SJSA1 (cell line): ENCODE measurements at regions not wholly inside any gene's neighbourhood (a gene's known extent, or its start where the extent isn't known, plus 50 kb on each side); places are given as distances from the start of the nearest gene placed in this dataset.
"Not testable (repeated sequence)": the region's sequence is repeated elsewhere in the genome, so short reads cannot be mapped to it uniquely, and the experiment has no call there.

Experiments used
- DNase-seq, 2 experiments: peaks; one replicate each; pipeline ENCODE4 v3.0.0-alpha.2; 2015 to 2020; ENCODE audit warnings: low spot score in 2 of 2, low read depth in 1 of 2
- H3K27ac ChIP-seq: fragments of 250-450 bp; sonication (Bioruptor Pico); 2 replicates; pipeline ENCODE4 v1.5.1; 2020; ENCODE audit warnings: mild to moderate bottlenecking, moderate library complexity
- H3K27me3 ChIP-seq: fragments of 250-450 bp; sonication (Bioruptor Pico); replicated peaks from 2 replicates; pipeline ENCODE4 v1.5.1; 2020; ENCODE audit warnings: mild to moderate bottlenecking, moderate library complexity
- H3K36me3 ChIP-seq: fragments of 250-450 bp; sonication (Bioruptor Pico); 2 replicates; pipeline ENCODE4 v1.5.1; 2020; ENCODE audit warnings: mild to moderate bottlenecking
- H3K4me1 ChIP-seq: fragments of 250-450 bp; sonication (Bioruptor Pico); replicated peaks from 2 replicates; pipeline ENCODE4 v1.6.1; 2021; ENCODE audit warnings: mild to moderate bottlenecking
- H3K4me3 ChIP-seq: fragments of 250-450 bp; sonication (Bioruptor Pico); 2 replicates; pipeline ENCODE4 v1.5.1; 2020; ENCODE audit warnings: mild to moderate bottlenecking
- H3K9me3 ChIP-seq: fragments of 250-450 bp; sonication (Bioruptor Pico); replicated peaks from 2 replicates; pipeline ENCODE4 v1.5.1; 2020; ENCODE audit warnings: mild to moderate bottlenecking

GRCh38 chr11:22920939-22921565 is 60.8 kb upstream of the CCDC179 start:
- no peaks in the 10 kb centered on the region for H3K36me3 ChIP-seq
- H3K4me3 ChIP-seq = no peak overlapping the region

GRCh38 chr11:22922672-22923071 is 62.4 kb upstream of the CCDC179 start:
- no peaks in the 10 kb centered on the region for H3K4me1 ChIP-seq
- no peaks in the 10 kb centered on the region for H3K9me3 ChIP-seq
- H3K27ac ChIP-seq = no peak overlapping the region
- H3K36me3 ChIP-seq = no peaks in the 10 kb centered on the region
- H3K4me3 ChIP-seq = no peak overlapping the region
- DNase-seq = no peak
- no peaks in the 10 kb centered on the region for H3K27me3 ChIP-seq

More at GRCh38 chr11:22920939-22921565, 60.8 kb upstream of the CCDC179 start:
- no peak overlapping the region for H3K27ac ChIP-seq
- H3K9me3 ChIP-seq = no peaks in the 10 kb centered on the region
- DNase-seq = peak in 1 of 2 experiments; percentile 11
- H3K4me1 ChIP-seq = no peaks in the 10 kb centered on the region
- H3K27me3 ChIP-seq = no peaks in the 10 kb centered on the region

GRCh38 chr11:22923561-22923960 is 63.3 kb upstream of the CCDC179 start:
- Histone ChIP-seq H3K4me3 (no peak overlapping the region), H3K36me3 (no peaks in the 10 kb centered on the region), H3K27ac (no peak overlapping the region), H3K4me1 (no peaks in the 10 kb centered on the region), H3K9me3 (no peaks in the 10 kb centered on the region), H3K27me3 (no peaks in the 10 kb centered on the region)
- DNase-seq = no peak

GRCh38 chr11:22926341-22926740 is 66.1 kb upstream of the CCDC179 start:
- Histone ChIP-seq H3K27ac (no peak overlapping the region), H3K4me1 (no peaks in the 10 kb centered on the region), H3K9me3 (no peaks in the 10 kb centered on the region), H3K36me3 (no peaks in the 10 kb centered on the region), H3K4me3 (no peak overlapping the region), H3K27me3 (no peaks in the 10 kb centered on the region)
- DNase-seq = no peak

GRCh38 chr11:22927793-22928192 is 67.5 kb upstream of the CCDC179 start:
- H3K27ac ChIP-seq = no peak overlapping the region

GRCh38 chr11:22928207-22928917 is 68.1 kb upstream of the CCDC179 start:
- Histone ChIP-seq H3K4me1 (no peaks in the 10 kb centered on the region), H3K27me3 (no peaks in the 10 kb centered on the region), H3K4me3 (no peak overlapping the region), H3K27ac (no peak overlapping the region), H3K36me3 (no peaks in the 10 kb centered on the region), H3K9me3 (no peaks in the 10 kb centered on the region)
- DNase-seq = no peak

More at GRCh38 chr11:22927793-22928192, 67.5 kb upstream of the CCDC179 start:
- no peak overlapping the region for H3K4me3 ChIP-seq
- no peaks in the 10 kb centered on the region for H3K4me1 ChIP-seq
- H3K36me3 ChIP-seq = no peaks in the 10 kb centered on the region
- no peaks in the 10 kb centered on the region for H3K27me3 ChIP-seq
- no peaks in the 10 kb centered on the region for H3K9me3 ChIP-seq
- no peak for DNase-seq

- DNase-seq = no peak
These were observed 70.7 kb upstream of the CCDC179 start for GRCh38 chr11:22930816-22931594.

GRCh38 chr11:22938691-22939090 is 78.4 kb upstream of the CCDC179 start:
- DNase-seq = no peak
- Histone ChIP-seq H3K27me3 (no peaks in the 10 kb centered on the region), H3K27ac (no peak overlapping the region)

More at GRCh38 chr11:22930816-22931594, 70.7 kb upstream of the CCDC179 start:
- no peaks in the 10 kb centered on the region for H3K9me3 ChIP-seq
- H3K27me3 ChIP-seq = no peaks in the 10 kb centered on the region
- H3K4me3 ChIP-seq = no peak overlapping the region
- H3K27ac ChIP-seq = no peak overlapping the region
- no peaks in the 10 kb centered on the region for H3K4me1 ChIP-seq
- H3K36me3 ChIP-seq = no peaks in the 10 kb centered on the region

GRCh38 chr11:22941544-22941943 is 81.3 kb upstream of the CCDC179 start:
- not testable (repeated sequence) for H3K4me3 ChIP-seq, DNase-seq, H3K9me3 ChIP-seq, H3K27ac ChIP-seq, H3K36me3 ChIP-seq, H3K27me3 ChIP-seq, H3K4me1 ChIP-seq

More at GRCh38 chr11:22938691-22939090, 78.4 kb upstream of the CCDC179 start:
- no peaks in the 10 kb centered on the region for H3K36me3 ChIP-seq
- no peaks in the 10 kb centered on the region for H3K4me1 ChIP-seq
- no peaks in the 10 kb centered on the region for H3K9me3 ChIP-seq
- H3K4me3 ChIP-seq = no peak overlapping the region

GRCh38 chr11:22957786-22958185 is 97.5 kb upstream of the CCDC179 start:
- Histone ChIP-seq H3K4me3 (no peak overlapping the region), H3K9me3 (no peaks in the 10 kb centered on the region), H3K36me3 (no peaks in the 10 kb centered on the region), H3K27ac (no peak overlapping the region), H3K4me1 (no peaks in the 10 kb centered on the region), H3K27me3 (no peaks in the 10 kb centered on the region)
- DNase-seq = no peak

GRCh38 chr11:22974251-22974650 is 114.0 kb upstream of the CCDC179 start:
- H3K36me3 ChIP-seq = no peaks in the 10 kb centered on the region
- no peak for DNase-seq
- H3K9me3 ChIP-seq = no peaks in the 10 kb centered on the region; the same call in 1 of the 2 replicates
- H3K27me3 ChIP-seq = no peaks in the 10 kb centered on the region
- H3K4me1 ChIP-seq = no peaks in the 10 kb centered on the region
- no peak overlapping the region for H3K4me3 ChIP-seq
- no peak overlapping the region for H3K27ac ChIP-seq

- no peak overlapping the region for H3K27ac ChIP-seq
- H3K9me3 ChIP-seq = no peaks in the 10 kb centered on the region; the same call in 1 of the 2 replicates
- DNase-seq = no peak
- H3K27me3 ChIP-seq = no peaks in the 10 kb centered on the region
- H3K4me1 ChIP-seq = no peaks in the 10 kb centered on the region
- H3K36me3 ChIP-seq = no peaks in the 10 kb centered on the region
- H3K4me3 ChIP-seq = no peak overlapping the region
These were observed 115.9 kb upstream of the CCDC179 start for GRCh38 chr11:22976146-22976545.

- H3K36me3 ChIP-seq = no peaks in the 10 kb centered on the region
- no peaks in the 10 kb centered on the region for H3K27me3 ChIP-seq
- no peaks in the 10 kb centered on the region for H3K4me1 ChIP-seq
- H3K27ac ChIP-seq = no peak overlapping the region
- no peak overlapping the region for H3K4me3 ChIP-seq
- DNase-seq = no peak
- H3K9me3 ChIP-seq = 0 out of 2 replicates have a peak, but pooled peaks cover 2% of the 10 kb centered on the region
These were observed 122.6 kb upstream of the CCDC179 start for GRCh38 chr11:22982903-22983302.

GRCh38 chr11:22984045-22984444 is 123.8 kb upstream of the CCDC179 start:
- Histone ChIP-seq H3K27ac (no peak overlapping the region), H3K27me3 (no peaks in the 10 kb centered on the region), H3K36me3 (no peaks in the 10 kb centered on the region), H3K9me3 (0 out of 2 replicates have a peak, but pooled peaks cover 2% of the 10 kb centered on the region), H3K4me3 (no peak overlapping the region), H3K4me1 (no peaks in the 10 kb centered on the region)
- no peak for DNase-seq
